22Rv1 (cell line): ENCODE measurements at regions not wholly inside any gene's neighbourhood (a gene's known extent, or its start where the extent isn't known, plus 50 kb on each side); places are given as distances from the start of the nearest gene placed in this dataset.

Experiments
- CTCF ChIP-seq: fragments of 450-650 bp; IDR thresholded peaks from 2 replicates; pipeline ENCODE4 v1.5.1; 2017; ENCODE audit warnings: mild to moderate bottlenecking
- ZFX ChIP-seq: fragments of 450-650 bp; IDR thresholded peaks from 2 replicates; pipeline ENCODE4 v1.6.1; 2017; ENCODE audit warnings: antibody characterized with exemption, borderline replicate concordance

DNA sequence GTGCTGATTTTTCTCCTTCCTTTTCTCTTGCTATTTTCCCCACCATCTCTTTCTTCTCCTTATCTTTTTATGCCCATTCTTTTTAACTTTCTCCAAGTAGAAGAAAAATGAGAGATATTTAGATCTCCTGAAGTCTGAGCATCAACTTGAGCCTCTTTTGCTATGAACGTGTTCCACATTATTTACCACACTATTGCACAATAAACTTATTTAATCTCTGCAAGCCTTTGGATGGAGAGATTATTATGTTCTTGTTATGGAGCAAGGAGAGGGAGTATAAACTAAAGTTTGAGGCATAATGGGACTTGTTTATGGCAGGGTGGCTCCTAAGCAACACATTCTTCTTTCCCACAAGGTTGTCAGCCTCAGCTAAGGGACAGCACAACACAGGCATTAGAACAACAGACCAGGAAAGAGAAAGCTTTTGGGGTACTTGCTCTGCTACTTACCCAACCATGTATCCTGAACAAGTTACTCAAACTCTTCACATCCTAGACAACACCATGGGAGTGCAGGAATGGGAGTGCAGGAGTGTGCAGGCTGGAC, 365.5 kb upstream of the BOD1L1 start:
- no peak for TF ChIP-seq CTCF
- TF ChIP-seq ZFX, result no peak
